Right ventricle myocardium inferior (tissue), 1 donor: ENCODE measurements at regions not wholly inside any gene's neighbourhood (a gene's known extent, or its start where the extent isn't known, plus 50 kb on each side); places are given as distances from the start of the nearest gene placed in this dataset.
A peak's percentile ranks its signal among the peaks of the same experiment; 100 is the strongest.
"Not testable (repeated sequence)": the region's sequence is repeated elsewhere in the genome, so short reads cannot be mapped to it uniquely, and the experiment has no call there.

ENCODE experiments used
- ATAC-seq: fragments of 200-7000 bp; cut with Tn5 transposase; one replicate; pipeline ENCODE4 v1.9.1; 2020; ENCODE audit warnings: mild to moderate bottlenecking, moderate library complexity
- DNase-seq: peaks from one replicate; pipeline ENCODE4 v3.0.0; 2021; ENCODE audit errors: missing footprints
- intact Hi-C: fragments of 100-400 bp; cut with DNase I; formaldehyde crosslinking; loops from one replicate; pipeline ENCODE4 v1.11.0; 2022
- donor health status: DM: no; HTN: yes; CAD: no; lungs with severe emphysema.

DNA sequence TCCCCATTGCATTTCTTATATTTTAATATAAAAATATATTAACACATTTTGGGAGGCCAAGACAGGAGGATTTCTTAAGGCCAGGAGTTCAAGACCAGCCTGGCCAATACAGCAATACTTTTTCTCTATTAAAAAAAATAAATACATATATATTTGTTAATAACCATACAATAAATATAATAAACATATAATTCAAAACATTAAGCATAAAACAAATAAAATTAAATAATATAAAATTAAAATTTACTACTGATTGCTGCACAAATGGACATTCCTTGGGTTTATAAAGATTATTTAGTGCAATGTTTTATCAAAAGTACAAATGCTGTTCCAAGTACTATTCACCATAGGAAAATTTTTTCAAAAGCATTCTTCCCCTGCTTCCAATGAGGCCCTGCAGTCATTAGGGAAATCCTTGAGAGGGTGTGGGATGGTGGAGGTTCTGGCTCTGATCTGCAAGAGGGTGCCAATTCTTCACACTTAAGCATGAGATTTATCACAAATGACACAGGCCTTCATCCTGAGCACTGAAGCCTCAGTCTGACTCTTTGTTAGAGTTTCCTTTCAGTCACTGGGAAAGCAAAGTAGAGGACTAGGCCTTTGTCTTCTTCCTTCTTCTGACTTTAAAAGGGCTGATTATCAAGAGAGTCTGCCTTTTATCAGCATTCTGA lies 596.7 kb downstream of the EPM2A start:
- no peak for ATAC-seq
- intact Hi-C loops: no loop called here
- no peak for DNase-seq

DNA sequence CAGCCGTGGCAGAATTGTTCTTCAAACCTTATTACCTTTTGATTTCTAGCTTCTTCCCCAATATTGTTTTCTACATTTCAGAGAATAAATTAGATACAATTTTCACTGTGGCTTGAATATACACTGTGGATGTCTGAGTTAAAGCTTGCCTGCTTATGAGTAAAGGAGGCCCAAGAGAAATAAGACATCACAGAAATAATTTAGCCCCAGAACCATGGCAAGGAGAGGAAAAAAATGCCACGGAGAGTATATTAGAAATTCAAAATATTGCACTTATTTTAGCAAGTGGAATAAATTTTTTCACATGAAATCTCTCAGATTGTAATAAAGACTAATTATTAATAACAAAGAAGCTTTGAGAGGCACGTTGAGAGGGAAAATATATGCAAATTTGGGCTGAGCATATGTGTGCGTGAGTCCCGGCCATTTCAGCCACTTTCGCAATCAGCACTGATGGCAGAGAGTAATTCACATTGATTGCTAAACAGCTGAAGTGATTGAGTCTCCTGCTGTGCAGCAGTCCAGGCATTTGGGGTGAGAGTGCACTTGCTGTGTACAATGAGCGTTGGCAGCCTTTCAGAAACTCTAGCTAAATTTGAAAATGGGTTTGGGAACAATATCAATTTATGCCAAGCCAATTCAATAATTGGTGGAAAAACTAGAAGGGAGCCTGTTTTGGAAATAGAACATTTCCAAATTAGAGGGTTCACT lies 596.0 kb downstream of the EPM2A start:
- intact Hi-C loops: no loop called here
- no peak for ATAC-seq
- DNase-seq: no peak

DNA sequence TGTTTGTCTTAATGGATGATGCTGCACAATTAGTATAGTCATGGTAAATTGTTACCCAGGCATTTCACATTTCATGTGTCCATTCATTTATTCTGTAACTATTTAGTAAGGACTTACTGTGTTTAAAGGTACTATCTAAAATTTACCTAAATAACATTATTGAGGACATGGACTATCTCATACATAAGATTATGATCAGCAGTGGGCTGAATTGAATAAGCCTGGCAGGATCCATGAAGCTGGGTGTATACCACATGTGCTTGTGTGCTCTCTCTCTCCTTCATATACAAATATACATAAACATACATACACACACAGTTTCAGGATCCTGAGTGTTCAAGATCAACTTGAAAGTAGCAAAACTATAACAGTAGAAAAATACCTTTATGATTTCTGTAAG lies 595.4 kb downstream of the EPM2A start:
- DNase-seq (no peak), ATAC-seq (no peak)
- intact Hi-C loops: no loop called here

DNA sequence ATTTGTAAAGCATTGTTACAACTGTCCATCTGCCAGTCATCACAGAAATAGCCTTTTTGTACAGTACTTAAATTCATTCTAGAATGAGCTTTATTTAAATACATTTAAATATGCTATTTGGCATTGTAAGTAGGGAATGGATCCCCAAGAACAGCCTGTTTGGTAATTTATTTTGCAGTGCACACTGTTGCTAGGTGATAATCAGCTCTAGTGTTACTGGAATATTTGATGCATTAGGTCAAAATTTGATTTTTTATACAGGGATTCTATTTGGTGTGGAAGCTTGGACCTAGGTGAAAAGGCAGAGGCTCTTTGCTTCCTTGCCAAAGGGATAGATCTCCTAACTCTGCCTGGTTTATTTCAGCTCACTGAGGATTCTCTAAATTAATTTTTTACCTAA lies 593.7 kb downstream of the EPM2A start:
- intact Hi-C loops: no loop called here
- no peak for DNase-seq
- no peak for ATAC-seq

DNA sequence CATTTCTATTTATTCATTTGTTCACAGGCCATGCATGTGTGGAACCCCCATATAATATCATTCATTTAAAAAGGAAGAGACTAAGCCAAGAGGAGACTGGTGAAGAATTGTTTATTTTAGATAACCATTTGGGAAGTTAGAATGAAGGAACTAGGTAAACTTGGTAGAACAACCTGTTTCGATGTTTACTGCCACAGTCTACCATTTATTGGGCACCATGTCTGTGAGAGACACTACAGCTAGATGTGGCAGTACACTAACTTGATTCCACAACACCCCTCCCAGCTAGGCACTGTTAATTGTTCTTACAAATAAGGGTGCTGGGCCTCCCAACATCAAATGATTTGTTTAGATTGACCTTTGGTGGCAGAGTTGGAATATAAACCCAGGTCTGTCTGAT lies 592.4 kb downstream of the EPM2A start:
- DNase-seq (no peak), ATAC-seq (no peak)
- intact Hi-C loops: no loop called here

DNA sequence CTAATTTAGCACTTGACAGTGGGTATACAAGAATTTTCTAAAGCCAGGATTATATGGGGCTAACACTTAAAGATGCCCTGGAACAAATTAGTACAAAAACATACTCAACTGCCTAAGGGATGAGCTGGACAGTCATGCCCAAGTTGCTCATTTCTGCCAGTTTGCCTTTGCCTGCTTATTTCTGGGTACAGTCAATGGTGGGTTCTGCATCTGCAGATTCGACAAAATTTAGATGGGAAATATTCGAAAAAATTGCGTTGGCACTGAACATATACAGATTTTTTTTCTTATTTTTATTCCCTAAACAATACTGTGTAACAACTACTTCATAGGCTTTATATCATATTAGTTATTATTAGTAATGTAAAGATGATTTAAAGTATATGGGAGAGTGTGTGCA lies 591.9 kb downstream of the EPM2A start:
- intact Hi-C loops: no loop called here
- no peak for DNase-seq

DNA sequence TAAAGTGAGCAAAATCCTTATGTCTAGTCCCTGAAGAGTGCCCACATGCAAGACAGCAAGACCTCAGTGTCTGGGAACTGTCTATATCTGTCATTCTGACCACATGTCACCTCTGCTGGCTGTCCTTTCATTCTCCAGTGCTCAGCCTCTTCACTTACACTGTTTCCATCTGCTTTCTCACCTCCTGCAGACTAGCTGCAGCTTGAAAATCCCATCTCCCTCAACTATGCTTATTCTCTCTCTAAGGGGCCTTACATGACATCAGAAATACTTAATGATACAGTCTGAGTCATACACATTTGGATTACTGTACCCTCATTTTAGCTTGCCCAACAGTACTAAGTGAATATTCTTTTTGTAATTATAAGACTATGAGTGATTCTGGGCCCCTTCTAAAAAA lies 587.8 kb downstream of the EPM2A start:
- intact Hi-C loops: no loop called here
- peak; percentile 60 for ATAC-seq
- DNase-seq: no peak

More for the DNA sequence above, 591.9 kb downstream of the EPM2A start:
- no peak for ATAC-seq

DNA sequence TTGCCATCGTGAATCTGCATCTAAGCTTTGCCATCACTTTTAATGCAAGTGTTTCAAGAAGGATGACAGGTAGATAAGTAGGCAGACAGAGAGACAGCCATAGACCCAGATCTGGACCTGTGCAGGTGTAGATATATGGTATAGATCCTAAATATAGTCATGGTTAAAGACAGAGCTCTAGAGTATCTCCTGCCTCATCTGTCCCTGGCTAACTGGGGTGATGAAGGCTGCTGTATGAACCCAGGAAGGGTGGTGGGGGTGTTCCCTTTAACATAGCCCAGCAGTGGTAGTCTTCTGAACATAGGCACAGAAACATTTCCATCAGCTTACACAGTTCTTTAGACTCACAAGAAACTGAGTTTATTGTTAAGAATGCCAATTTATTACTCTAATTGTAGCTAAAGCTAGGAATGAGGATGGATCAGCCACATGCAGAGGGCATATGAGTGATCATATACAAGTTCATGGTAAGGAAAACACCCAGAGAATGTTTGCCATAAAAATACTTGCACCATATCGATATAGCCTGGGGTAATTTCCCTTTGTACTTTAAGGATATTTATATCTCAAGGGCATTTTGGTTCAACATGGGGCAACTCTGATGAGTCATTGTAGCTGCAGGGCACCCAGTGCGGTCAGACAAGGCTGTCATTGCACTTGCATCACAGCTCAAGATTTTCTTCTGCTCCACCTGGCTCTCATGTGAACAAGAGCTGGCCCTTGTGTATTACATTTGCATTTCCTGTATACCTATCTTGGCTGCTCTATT lies 587.2 kb downstream of the EPM2A start:
- intact Hi-C loops: no loop called here
- DNase-seq (no peak), ATAC-seq (peak; percentile 68)

DNA sequence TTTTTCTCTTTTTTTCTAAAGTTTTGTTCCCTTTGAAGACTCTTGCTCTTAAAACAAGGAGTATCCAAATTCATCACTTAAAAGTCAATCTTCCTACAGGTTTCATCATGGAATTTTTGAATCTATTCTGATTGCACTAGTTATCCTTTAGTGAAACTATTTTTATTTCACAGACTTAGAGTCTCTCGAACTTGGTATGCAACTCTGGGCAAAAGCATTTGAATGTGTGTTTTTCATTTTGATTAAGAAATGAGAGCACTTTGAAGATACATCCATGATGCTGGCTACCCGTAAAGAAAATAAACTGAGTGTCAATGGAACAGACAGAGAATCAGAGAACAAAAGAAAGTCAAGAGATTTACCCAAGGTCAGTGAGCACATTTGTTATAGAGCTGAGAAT lies 586.5 kb downstream of the EPM2A start:
- intact Hi-C loops: no loop called here
- DNase-seq (no peak), ATAC-seq (no peak)

DNA sequence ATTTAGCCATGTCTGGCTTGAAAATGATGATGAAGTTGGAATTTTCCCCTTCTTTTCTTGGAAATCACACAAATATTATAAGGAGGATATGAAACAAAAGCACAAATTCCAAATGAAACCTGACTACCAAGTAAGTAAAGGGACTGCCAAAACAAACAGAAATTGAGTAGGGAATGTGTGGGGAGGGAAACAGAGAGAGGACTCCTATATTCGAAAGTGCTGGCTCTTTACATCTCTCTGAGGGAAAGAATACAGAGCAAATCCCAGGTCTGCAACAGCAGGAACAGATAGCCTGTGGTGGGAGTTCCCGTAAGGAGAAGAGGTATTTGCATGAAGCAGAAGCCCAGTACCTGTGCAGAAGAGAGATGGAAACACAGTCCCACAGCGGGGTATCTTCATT lies 583.7 kb downstream of the EPM2A start:
- no peak for ATAC-seq
- no peak for DNase-seq
- intact Hi-C loops: no loop called here

DNA sequence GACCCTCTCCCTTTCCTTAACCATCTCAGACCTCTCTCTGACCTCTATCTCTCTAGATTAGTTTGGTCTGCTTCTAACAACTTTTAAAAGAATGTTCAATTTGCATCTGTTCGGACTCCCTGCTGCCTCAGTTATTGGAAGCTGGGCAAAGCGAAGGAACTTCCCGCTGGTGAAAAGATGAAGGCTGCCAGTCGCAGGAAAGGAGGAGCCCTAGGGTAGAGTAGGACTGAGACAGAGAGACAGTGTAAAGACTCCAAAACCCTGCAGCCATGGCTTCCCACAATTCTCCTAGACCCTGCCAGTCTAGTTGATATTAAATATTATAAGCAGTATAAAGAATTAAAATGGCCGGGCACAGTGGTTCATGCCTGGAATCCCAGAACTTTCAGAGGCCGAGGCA lies 581.8 kb downstream of the EPM2A start:
- intact Hi-C loops: no loop called here
- ATAC-seq (no peak), DNase-seq (no peak)

DNA sequence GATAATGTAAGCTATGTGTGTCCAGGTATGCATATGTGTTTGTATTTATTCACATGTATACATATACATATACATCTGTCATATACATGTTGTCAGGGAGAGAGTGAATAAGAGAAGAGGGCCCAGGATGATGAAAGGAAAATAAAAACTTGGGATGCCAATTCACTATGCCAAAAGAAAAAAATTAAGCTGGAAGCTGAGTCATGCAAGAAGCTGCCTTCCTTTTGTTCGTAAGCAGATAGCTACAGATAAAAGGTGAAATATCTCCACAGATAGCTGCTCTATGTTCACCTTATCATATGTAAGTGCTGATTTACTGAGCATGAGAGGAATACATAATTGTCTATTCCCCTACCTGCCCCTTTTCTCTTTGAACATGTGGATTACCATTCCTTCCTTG lies 579.9 kb downstream of the EPM2A start:
- intact Hi-C loops: no loop called here
- DNase-seq (no peak), ATAC-seq (no peak)

DNA sequence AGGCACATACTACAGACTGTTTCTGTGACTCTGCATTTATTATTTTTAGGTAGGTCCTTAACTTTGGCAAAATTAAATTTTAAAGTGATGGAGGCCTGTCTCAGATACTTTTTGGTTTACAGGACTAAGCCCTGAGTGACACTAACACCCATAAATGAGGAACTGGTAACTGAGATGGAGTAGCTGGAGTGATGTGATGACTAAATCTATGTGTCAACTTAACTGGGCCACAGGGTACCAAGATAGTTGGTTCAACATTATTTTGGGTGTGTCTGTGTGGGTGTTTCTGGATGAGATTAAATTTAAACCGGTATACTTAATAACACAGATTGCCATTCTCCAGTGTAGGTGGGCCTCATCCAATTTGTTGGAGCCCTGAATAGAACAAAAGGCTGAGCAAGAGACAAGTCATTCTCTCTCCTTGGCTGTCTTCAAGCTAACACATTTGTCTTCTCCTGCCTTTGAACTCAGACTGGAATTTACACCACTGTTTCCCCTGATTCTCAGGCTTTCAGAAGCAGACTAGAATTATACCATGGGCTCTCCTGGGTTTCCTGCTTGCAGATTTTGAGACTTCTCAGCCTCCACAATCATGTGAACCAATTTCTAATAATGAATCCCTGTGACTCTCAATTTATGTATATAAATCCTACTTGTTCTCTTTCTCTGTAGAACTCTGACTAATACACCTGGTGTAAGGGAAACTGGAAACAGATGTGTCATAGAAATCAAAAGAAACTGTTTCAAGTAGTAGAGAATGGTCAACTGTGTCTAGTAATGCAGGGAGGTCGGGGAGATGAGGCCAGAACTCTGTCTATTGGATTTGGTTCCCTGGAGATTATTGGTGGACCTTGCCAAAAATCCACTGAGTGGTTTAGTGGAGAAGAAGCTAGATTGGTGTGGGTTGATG lies 579.2 kb downstream of the EPM2A start:
- no peak for DNase-seq
- ATAC-seq: no peak
- intact Hi-C loops: no loop called here

DNA sequence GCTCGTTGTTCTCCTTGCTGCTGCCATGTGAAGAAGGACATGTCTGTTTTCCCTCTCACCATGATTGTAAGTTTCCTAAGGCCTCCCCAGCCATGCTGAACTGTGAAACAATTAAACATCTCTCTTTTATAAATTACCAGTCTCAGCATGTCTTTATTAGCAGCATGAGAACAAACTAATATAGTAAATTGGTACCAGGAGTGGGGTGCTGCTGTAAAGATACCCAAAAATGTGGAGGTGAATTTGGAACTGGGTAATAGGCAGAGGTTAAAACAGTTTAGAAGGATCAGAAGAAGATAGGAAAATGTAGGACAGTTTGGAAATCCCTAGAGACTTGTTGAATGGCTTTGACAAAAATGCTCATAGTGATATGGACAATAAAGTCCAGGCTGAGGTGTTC lies 576.7 kb downstream of the EPM2A start:
- ATAC-seq, DNase-seq, intact Hi-C loops: not testable (repeated sequence)

DNA sequence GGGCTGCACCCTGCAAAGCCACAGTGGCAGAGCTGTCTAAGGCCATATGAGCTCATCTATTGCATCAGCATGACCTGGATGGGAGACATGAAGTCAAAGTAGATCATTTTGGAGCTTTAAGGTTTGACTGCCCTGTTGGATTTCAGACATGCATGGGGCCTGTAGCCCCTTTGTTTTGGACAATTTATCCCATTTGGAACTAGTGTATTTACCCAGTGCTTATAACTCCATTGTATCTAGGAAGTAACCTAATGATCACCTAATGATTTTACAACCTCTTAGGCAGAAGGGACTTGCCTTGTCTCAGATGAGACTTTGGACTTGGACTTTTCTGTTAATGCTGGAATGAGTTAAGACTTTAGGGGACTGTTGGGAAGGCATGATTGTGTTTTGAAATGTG lies 575.4 kb downstream of the EPM2A start:
- ATAC-seq (no peak), DNase-seq (no peak)
- intact Hi-C loops: no loop called here

DNA sequence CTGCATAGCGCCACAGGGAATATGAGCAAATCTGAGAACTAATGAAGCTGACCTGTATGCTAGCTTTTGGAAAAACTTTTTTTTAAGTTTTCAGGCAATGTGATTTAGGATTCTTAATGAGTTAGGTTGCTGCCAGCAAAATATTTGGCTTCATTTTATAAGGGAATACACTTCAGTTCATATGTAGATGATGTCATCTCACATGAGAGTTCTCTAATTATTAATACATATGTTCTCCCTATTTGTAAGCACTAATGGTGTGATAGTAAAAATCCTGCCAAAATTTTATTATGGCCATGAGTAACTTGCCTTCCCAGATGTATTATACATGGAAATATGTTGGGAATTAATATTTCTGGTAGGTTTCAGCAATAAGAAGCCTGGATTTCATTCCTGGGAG lies 573.8 kb downstream of the EPM2A start:
- intact Hi-C loops: no loop called here
- no peak for ATAC-seq
- DNase-seq: no peak

DNA sequence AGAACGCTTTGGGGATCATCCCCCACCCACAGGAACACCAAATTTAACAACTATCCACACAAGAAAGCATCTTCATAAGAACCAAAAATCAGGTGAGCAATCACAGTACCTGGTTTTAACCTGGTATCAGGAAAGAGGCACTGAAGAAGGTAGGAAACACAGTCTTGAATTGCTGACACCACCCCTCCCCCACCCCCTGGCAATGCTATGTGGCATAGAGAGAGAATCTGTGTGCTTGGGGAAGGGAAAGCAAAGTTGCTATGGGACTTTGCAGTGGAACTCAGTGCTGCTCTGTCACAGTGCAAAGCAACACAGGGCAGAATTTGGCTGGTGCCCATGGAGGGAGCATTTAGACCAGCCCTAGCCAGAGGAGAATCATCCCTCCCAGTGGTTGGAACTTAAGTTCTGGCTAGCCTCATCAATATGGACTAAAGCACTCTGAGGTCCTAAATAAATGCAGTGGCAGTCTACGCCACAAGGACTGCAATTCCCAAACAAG lies 565.5 kb downstream of the EPM2A start:
- ATAC-seq (no peak), DNase-seq (no peak)
- intact Hi-C loops: no loop called here

DNA sequence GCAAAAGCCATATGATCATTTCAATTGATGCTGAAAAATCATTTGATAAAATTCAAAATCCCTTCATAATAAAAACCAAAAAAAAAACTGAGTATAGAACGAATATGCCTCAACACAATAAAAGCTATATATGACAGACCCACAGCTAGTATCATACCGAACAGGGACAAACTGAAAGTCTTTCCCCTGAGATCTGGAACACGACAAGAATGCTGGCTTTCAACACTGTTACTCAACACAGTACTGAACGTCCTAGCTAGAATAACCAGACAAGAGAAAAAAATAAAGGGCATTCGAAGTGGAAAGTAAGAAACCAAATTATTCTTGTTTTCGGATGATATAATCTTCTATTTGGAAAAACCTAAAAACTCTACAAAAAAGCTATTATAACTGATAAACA lies 559.9 kb downstream of the EPM2A start:
- intact Hi-C loops: no loop called here
- no peak for DNase-seq
- ATAC-seq: no peak

DNA sequence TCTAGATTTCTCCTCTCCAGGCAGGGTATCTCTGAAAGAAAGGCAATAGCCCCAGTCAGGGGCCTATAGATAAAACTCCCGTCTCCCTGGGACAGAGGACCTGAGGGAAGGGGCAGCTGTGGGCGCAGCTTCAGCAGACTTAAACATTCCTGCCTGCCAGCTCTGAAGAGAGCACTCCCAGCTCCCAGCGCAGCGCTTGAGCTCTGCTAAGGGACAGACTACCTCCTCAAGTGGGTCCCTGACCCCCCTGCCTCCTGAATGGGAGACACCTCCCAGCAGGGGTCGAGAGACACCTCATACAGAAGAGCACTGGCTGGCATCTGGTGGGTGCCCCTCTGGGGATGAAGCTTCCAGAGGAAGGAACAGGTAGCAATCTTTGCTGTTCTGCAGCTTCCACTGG lies 556.9 kb downstream of the EPM2A start:
- ATAC-seq (no peak), DNase-seq (no peak)
- intact Hi-C loops: no loop called here
